ENCODE measurements at regions not wholly inside any gene's neighbourhood (a gene's known extent, or its start where the extent isn't known, plus 50 kb on each side); places are given as distances from the start of the nearest gene placed in this dataset.

DNA sequence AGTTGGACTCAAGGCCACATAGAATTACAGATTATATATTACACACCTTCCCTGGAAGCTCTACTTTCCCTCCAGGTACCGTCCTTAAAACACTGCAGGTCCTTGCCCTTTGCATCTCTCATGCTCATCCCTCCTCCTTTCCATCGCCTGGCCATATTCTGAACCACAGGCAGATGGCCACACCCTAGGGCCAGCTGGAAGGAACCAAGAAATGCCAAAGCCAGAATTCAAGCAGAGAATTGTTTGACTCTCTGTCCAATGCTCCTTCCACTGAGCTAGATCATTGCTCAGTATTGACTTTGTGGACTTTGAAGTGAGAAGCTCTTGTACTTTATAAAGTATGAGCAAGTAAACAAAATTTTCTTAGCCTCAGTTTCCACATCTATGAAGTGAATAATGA lies 170.3 kb upstream of the SLC24A5 start:
- Histone ChIP-seq H3K79me2 (ENCODE audit: insufficient read depth, low read depth, low read length) (no peaks in the 10 kb centered on the region), H4K20me1 (ENCODE audit: insufficient read depth, low read length) (no peaks in the 10 kb centered on the region), H3K4me3 (ENCODE audit: low read depth, low read length, poor library complexity, severe bottlenecking) (no peak overlapping the region), H3K9me3 (ENCODE audit: low read length) (no peaks in the 10 kb centered on the region), H3K9me2 (ENCODE audit: insufficient read depth, low read length) (no peaks in the 10 kb centered on the region), H3K4me1 (ENCODE audit: insufficient read depth, low read length, poor library complexity, severe bottlenecking) (no peaks in the 10 kb centered on the region), H2AFZ (ENCODE audit: low read length) (no peak overlapping the region), H3K4me2 (ENCODE audit: low read length) (no peak overlapping the region), H3K27ac (ENCODE audit: low read depth, low read length, poor library complexity, severe bottlenecking) (no peak overlapping the region), H3K36me3 (ENCODE audit: insufficient read depth, low read length) (no peaks in the 10 kb centered on the region)
- CTCF ChIA-PET (ENCODE audit: unreplicated experiment) = no interaction called here
- no TSS peak for BruUV-seq (replicated peaks)
- POLR2A ChIA-PET = interaction anchor here (0.7 kb wide), 1 partner anchor 9 kb away, joined by 3 read pairs; no protein-coding TSS in a partner anchor
- no peak for DNase-seq (ENCODE audit: low spot score)
- TF ChIP-seq EZH2phosphoT487 (IDR thresholded peaks at IDR 0.05; ENCODE audit: borderline replicate concordance, low read depth, low read length) = no peak
- no peak for TF ChIP-seq CTCF (conservative IDR thresholded peaks at IDR 0.05; ENCODE audit: low read length)
- intact Hi-C loops (cut with micrococcal nuclease; ENCODE audit: unreplicated experiment) = no loop called here

GRCh38 chr15:47951781-47952180 lies 169.0 kb upstream of the SLC24A5 start:
- no peak overlapping the region for H3K27ac ChIP-seq (ENCODE audit: low read depth, low read length, poor library complexity, severe bottlenecking)
- H2AFZ ChIP-seq (ENCODE audit: low read length) = no peak overlapping the region
- H3K79me2 ChIP-seq (ENCODE audit: insufficient read depth, low read depth, low read length) = no peaks in the 10 kb centered on the region
- TF ChIP-seq EZH2phosphoT487 (IDR thresholded peaks at IDR 0.05; ENCODE audit: borderline replicate concordance, low read depth, low read length) (no peak), CTCF (conservative IDR thresholded peaks at IDR 0.05; ENCODE audit: low read length) (no peak)
- DNase-seq (ENCODE audit: low spot score) = no peak
- POLR2A ChIA-PET = no interaction called here
- intact Hi-C loops (cut with micrococcal nuclease; ENCODE audit: unreplicated experiment) = no loop called here
- BruUV-seq (replicated peaks) = no TSS peak
- H3K4me2 ChIP-seq (ENCODE audit: low read length) = no peak overlapping the region
- CTCF ChIA-PET (ENCODE audit: unreplicated experiment) = no interaction called here
- H3K9me3 ChIP-seq (ENCODE audit: low read length) = no peaks in the 10 kb centered on the region
- H3K9me2 ChIP-seq (ENCODE audit: insufficient read depth, low read length) = no peaks in the 10 kb centered on the region
- H3K4me3 ChIP-seq (ENCODE audit: low read depth, low read length, poor library complexity, severe bottlenecking) = no peak overlapping the region
- no peaks in the 10 kb centered on the region for H3K36me3 ChIP-seq (ENCODE audit: insufficient read depth, low read length)
- no peaks in the 10 kb centered on the region for H4K20me1 ChIP-seq (ENCODE audit: insufficient read depth, low read length)
- no peaks in the 10 kb centered on the region for H3K4me1 ChIP-seq (ENCODE audit: insufficient read depth, low read length, poor library complexity, severe bottlenecking)

- POLR2A ChIA-PET = interaction anchor here (0.9 kb wide), 1 partner anchor 303 kb away, joined by 3 read pairs; no protein-coding TSS in a partner anchor
- Histone ChIP-seq H2AFZ (ENCODE audit: low read length) (no peak overlapping the region), H3K27ac (ENCODE audit: low read depth, low read length, poor library complexity, severe bottlenecking) (no peak overlapping the region), H3K4me2 (ENCODE audit: low read length) (no peak overlapping the region), H3K9me2 (ENCODE audit: insufficient read depth, low read length) (no peaks in the 10 kb centered on the region), H4K20me1 (ENCODE audit: insufficient read depth, low read length) (no peaks in the 10 kb centered on the region), H3K79me2 (ENCODE audit: insufficient read depth, low read depth, low read length) (no peaks in the 10 kb centered on the region), H3K4me1 (ENCODE audit: insufficient read depth, low read length, poor library complexity, severe bottlenecking) (no peaks in the 10 kb centered on the region), H3K9me3 (ENCODE audit: low read length) (no peaks in the 10 kb centered on the region), H3K36me3 (ENCODE audit: insufficient read depth, low read length) (no peaks in the 10 kb centered on the region), H3K4me3 (ENCODE audit: low read depth, low read length, poor library complexity, severe bottlenecking) (no peak overlapping the region)
- CTCF ChIA-PET (ENCODE audit: unreplicated experiment) = no interaction called here
- no peak for DNase-seq (ENCODE audit: low spot score)
- BruUV-seq (replicated peaks) = no TSS peak
- intact Hi-C loops (cut with micrococcal nuclease; ENCODE audit: unreplicated experiment) = no loop called here
- no peak for TF ChIP-seq EZH2phosphoT487 (IDR thresholded peaks at IDR 0.05; ENCODE audit: borderline replicate concordance, low read depth, low read length)
- no peak for TF ChIP-seq CTCF (conservative IDR thresholded peaks at IDR 0.05; ENCODE audit: low read length)
These were observed 166.6 kb upstream of the SLC24A5 start for GRCh38 chr15:47954196-47954595.

Data from OCI-LY7 (cell line).